GF-D8 (cell line): ENCODE measurements at regions not wholly inside any gene's neighbourhood (a gene's known extent, or its start where the extent isn't known, plus 50 kb on each side); places are given as distances from the start of the nearest gene placed in this dataset.

Experiments used
- DNase-seq: peaks from one replicate; lab custom pipeline; 2025; lab: John Stamatoyannopoulos, UW

- no peak for DNase-seq
Observed at GRCh38 chr6:30806581-30807183, 62.3 kb upstream of the IER3 start.

GRCh38 chr6:30804333-30804732 lies 60.0 kb upstream of the IER3 start:
- DNase-seq, result no peak

- no peak for DNase-seq
Observed at GRCh38 chr6:30802731-30803130, 58.4 kb upstream of the IER3 start.

DNA sequence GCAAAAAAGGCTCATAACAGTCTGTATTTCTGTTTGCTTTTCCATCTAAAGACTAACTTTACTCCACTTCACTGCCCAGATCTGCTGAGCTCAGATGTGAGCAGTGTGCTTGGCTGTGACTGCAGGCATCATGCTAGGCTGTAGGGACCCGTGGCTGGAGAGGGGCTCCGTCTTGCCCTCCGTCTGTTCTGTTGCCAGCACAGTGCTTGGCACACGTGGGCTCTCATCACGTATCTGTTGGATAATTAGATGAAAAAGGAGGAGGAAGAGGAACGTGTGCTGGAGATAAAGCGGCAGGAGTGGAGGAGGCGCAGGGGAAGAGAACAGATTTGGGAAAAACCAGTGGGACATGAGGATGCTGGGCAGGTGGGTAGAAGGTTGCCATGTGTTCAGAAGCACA lies 57.6 kb upstream of the IER3 start:
- DNase-seq, result no peak

GRCh38 chr6:30800871-30801270 lies 56.5 kb upstream of the IER3 start:
- DNase-seq, result no peak

- DNase-seq, result no peak
Observed at GRCh38 chr6:30799210-30799609, 54.9 kb upstream of the IER3 start.

- DNase-seq, result no peak
Observed at GRCh38 chr6:30798494-30798893, 54.1 kb upstream of the IER3 start.

DNA sequence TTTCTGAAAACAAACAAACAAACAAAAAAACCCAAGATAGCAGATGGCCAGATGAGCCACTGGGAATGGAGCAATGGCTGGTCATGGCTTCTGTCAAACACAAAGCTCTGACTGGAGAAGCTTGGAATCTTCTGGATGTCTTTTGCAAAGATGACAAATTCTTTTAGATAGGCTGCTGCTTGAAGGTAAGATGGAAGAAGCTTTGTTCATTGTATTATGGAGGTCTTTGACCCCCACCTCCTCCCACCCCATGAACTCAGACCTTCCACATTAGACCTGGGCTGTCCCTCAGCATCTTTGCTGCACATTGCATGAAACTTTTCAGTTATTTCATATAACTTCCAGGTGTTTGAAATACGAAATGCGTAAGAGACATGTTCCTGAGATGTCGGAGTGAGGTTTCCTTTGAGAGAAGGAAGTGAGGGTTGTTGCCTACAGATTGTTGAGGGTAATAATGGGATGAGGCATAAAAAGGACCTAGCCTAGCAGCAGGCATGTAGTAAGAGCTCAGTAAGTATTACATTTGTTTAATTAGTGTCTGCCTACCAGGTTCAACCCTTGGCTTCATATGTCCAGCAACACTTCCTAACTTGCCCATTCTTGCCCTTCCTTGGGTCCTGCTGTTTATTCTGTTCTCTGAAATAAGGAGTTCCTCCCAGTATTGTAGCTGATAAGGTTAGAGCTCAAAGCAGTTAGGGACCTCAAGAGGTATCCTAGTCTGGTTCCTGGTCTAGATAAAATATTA lies 51.4 kb upstream of the IER3 start:
- no peak for DNase-seq
